Loucy (cell line): ENCODE measurements at regions not wholly inside any gene's neighbourhood (a gene's known extent, or its start where the extent isn't known, plus 50 kb on each side); places are given as distances from the start of the nearest gene placed in this dataset.

Source experiments
- H2AFZ ChIP-seq: fragments of 200-600 bp; sonication (generic); 2 replicates; pipeline ENCODE4 v1.6.0; 2016; ENCODE audit warnings: antibody characterized with exemption, mild to moderate bottlenecking, low read length, moderate library complexity
- H3F3A ChIP-seq: fragments of 200-600 bp; 2 replicates; pipeline ENCODE4 v1.6.0; 2016; ENCODE audit warnings: antibody characterized with exemption, low read depth, mild to moderate bottlenecking
- H3K27me3 ChIP-seq: fragments of 200-600 bp; sonication (generic); 2 replicates; pipeline ENCODE4 v1.6.1; 2014; ENCODE audit warnings: low read length, mild to moderate bottlenecking; ENCODE audit not compliant: insufficient read depth, poor library complexity, severe bottlenecking
- H3K36me3 ChIP-seq: fragments of 200-600 bp; sonication (generic); 2 replicates; pipeline ENCODE4 v1.6.1; 2016; ENCODE audit warnings: low read length; ENCODE audit not compliant: insufficient read depth
- H3K4me1 ChIP-seq: fragments of 200-600 bp; sonication (generic); 2 replicates; pipeline ENCODE4 v1.5.1; 2014; ENCODE audit warnings: low read length, mild to moderate bottlenecking; ENCODE audit not compliant: insufficient read depth, poor library complexity, severe bottlenecking
- H3K4me2 ChIP-seq: fragments of 200-600 bp; sonication (generic); 2 replicates; pipeline ENCODE4 v1.6.0; 2014; ENCODE audit warnings: antibody characterized with exemption, low read length, low read depth, mild to moderate bottlenecking; ENCODE audit not compliant: poor library complexity, severe bottlenecking
- H3K4me3 ChIP-seq: fragments of 200-600 bp; sonication (generic); 2 replicates; pipeline ENCODE4 v1.5.1; 2014; ENCODE audit warnings: low read length, mild to moderate bottlenecking, mixed read lengths; ENCODE audit not compliant: poor library complexity, severe bottlenecking
- H3K79me2 ChIP-seq: fragments of 200-600 bp; sonication (generic); 2 replicates; pipeline ENCODE4 v1.6.1; 2014; ENCODE audit warnings: low read length; ENCODE audit not compliant: insufficient read depth
- H3K9ac ChIP-seq: fragments of 200-600 bp; sonication (generic); 2 replicates; pipeline ENCODE4 v1.6.0; 2014; ENCODE audit warnings: mild to moderate bottlenecking, low read depth, low read length, moderate library complexity; ENCODE audit not compliant: poor library complexity, severe bottlenecking
- H3K9me2 ChIP-seq: fragments of 200-600 bp; sonication (generic); replicated peaks from 2 replicates; pipeline ENCODE4 v1.6.1; 2016; ENCODE audit warnings: low read depth, low read length, mixed read lengths
- H3K9me3 ChIP-seq: fragments of 200-600 bp; sonication (generic); 2 replicates; pipeline ENCODE4 v1.6.1; 2014; ENCODE audit warnings: mild to moderate bottlenecking, antibody characterized with exemption, low read length, low read depth; ENCODE audit not compliant: insufficient read depth
- H4K20me1 ChIP-seq: fragments of 200-600 bp; sonication (generic); 2 replicates; pipeline ENCODE4 v1.6.0; 2014; ENCODE audit warnings: antibody characterized with exemption, low read length, mild to moderate bottlenecking; ENCODE audit not compliant: insufficient read depth, poor library complexity, severe bottlenecking
- CTCF ChIP-seq: fragments of 200-600 bp; sonication (generic); conservative IDR thresholded peaks from 2 replicates; pipeline ENCODE4 v1.5.1; 2014; ENCODE audit warnings: mild to moderate bottlenecking, antibody characterized with exemption, low read length
- EZH2phosphoT487 ChIP-seq: fragments of 200-600 bp; IDR thresholded peaks from 2 replicates; pipeline ENCODE4 v1.6.1; 2018; ENCODE audit warnings: antibody characterized with exemption, mild to moderate bottlenecking, moderate library complexity, borderline replicate concordance

DNA sequence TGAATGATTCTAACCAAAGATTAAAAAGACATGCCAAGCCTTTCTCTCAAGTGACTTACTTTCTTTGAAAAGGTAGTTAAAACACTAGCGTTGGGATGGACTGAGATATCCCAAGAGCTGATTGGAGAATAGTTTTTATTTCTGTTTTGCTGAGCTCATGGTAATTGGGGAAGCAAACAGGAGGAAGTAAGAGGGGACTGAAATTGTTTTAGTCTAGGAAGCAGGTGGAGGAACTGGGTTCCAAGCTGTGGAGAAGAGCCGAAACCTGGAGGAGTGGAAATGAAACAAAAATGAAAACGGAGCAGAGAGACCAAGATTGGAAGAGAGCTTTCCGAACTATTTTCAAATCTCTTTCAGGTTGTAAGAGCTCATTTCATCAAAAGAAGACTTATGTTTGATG, 59.9 kb upstream of the TENT5A start:
- H3K9me3 ChIP-seq, result no peaks in the 10 kb centered on the region
- no peak overlapping the region for H3K4me3 ChIP-seq
- H3K36me3 ChIP-seq, result no peaks in the 10 kb centered on the region
- no peaks in the 10 kb centered on the region for H3K27me3 ChIP-seq
- H3K79me2 ChIP-seq, result no peaks in the 10 kb centered on the region
- no peak for TF ChIP-seq EZH2phosphoT487
- no peak for TF ChIP-seq CTCF
- no peak overlapping the region for H3K9ac ChIP-seq
- peaks cover 15% of the 10 kb centered on the region for H3K4me1 ChIP-seq
- no peaks in the 10 kb centered on the region for H3K9me2 ChIP-seq
- no peaks in the 10 kb centered on the region for H3F3A ChIP-seq
- no peaks in the 10 kb centered on the region for H4K20me1 ChIP-seq
- H3K4me2 ChIP-seq, result no peak overlapping the region
- peak overlapping the region; percentile 31; the same call in 1 of the 2 replicates for H2AFZ ChIP-seq

- TF ChIP-seq CTCF (no peak), EZH2phosphoT487 (no peak)
- peak overlapping the region; percentile 38; the same call in 1 of the 2 replicates for H2AFZ ChIP-seq
Observed at GRCh38 chr6:81808851-81809570, 56.5 kb upstream of the TENT5A start.

GRCh38 chr6:81806793-81807565, 54.5 kb upstream of the TENT5A start:
- Histone ChIP-seq H2AFZ (no peak overlapping the region), H3K9me2 (no peaks in the 10 kb centered on the region), H3K79me2 (no peaks in the 10 kb centered on the region), H3K36me3 (no peaks in the 10 kb centered on the region), H3K9ac (no peak overlapping the region), H3K4me1 (peaks cover 11% of the 10 kb centered on the region), H3K9me3 (no peaks in the 10 kb centered on the region), H3K4me3 (no peak overlapping the region), H3K4me2 (no peak overlapping the region), H4K20me1 (no peaks in the 10 kb centered on the region), H3F3A (no peaks in the 10 kb centered on the region), H3K27me3 (no peaks in the 10 kb centered on the region)
- TF ChIP-seq EZH2phosphoT487, result no peak

More at GRCh38 chr6:81808851-81809570, 56.5 kb upstream of the TENT5A start:
- Histone ChIP-seq H3K36me3 (no peaks in the 10 kb centered on the region), H3K27me3 (no peaks in the 10 kb centered on the region), H3K4me3 (no peak overlapping the region), H3K79me2 (no peaks in the 10 kb centered on the region), H4K20me1 (no peaks in the 10 kb centered on the region), H3F3A (no peaks in the 10 kb centered on the region), H3K9ac (no peak overlapping the region), H3K4me1 (peaks cover 11% of the 10 kb centered on the region), H3K9me3 (no peaks in the 10 kb centered on the region), H3K9me2 (no peaks in the 10 kb centered on the region), H3K4me2 (no peak overlapping the region)
